Fibroblast of skin of right quadriceps (primary cell): ENCODE measurements at regions not wholly inside any gene's neighbourhood (a gene's known extent, or its start where the extent isn't known, plus 50 kb on each side); places are given as distances from the start of the nearest gene placed in this dataset.

Experiments used
- DNase-seq: peaks from one replicate; pipeline ENCODE4 v3.0.0-alpha.2; 2013

DNA sequence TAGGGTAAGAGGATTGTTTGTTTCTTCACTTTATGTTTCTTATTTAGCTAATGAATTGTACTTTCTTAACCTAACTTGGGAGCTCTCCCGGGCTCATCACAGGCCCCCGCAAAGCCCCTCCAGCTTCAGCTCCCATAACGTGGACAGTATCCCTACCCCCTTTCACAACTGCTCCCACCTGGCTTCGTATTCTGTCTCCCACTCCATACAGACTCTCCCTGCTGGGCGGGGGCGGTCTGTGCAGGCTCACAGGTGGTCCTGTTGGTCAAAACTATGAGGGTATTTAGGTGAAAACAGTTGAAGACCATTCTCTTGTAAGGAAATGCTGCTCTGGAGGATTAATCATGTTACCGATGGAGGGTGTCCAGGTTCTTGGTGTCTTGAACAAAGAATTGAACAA, 805.3 kb downstream of the SEMA5A start:
- DNase-seq, result no peak

DNA sequence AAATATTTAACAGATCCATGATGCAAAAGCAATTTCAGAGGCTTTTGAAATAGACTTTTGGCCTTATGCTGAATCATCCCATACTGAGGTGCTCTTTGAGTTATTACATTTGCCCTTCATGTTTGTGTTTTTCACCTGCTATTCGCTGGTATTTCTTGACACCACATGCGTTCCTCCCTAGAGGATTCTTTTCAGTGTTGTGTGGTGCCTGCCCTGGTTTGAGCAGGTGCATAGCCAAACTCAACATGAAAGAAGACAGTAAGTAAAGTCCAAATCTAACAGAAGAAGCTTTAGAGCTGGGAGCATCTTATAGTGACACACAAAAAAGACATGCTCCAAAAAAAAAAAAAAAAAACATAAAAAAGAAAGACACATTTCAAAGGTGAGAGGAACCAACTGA, 796.3 kb downstream of the SEMA5A start:
- no peak for DNase-seq

DNA sequence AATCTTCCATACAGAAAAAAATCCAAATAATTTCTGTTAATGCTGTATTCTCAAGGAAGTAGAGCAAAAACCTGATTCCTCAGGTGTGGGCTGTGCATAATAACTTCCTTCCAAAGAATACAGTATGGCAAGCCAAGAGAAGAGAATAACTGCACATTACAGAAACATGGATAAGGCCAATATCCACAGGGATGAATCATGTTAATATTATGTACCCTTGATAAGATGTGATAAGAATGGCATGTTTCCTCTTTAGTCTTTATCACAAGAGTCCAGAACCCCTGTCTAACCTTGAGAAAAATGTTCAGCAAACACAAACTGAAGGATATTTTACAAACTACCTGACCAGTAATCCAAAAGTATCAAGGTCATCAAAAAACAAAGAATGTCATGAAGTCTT, 795.8 kb downstream of the SEMA5A start:
- no peak for DNase-seq

DNA sequence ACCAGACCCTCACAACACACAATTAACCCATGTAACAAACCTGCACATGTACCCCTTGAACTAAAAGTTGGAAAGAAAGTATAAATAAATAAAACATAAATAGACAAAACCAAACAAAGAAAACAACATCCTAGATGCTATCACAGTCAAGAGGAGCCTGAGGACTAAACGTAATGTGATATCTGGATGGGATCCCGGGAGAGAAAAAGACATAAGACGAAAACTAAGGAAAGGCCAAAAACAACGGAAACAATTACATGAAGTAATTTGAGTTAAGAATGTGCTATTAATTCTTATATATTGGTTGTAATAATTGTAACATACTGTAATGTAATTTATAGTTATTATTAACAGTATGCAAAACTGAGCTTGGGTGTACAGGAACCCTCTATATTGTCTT, 793.9 kb downstream of the SEMA5A start:
- no peak for DNase-seq

DNA sequence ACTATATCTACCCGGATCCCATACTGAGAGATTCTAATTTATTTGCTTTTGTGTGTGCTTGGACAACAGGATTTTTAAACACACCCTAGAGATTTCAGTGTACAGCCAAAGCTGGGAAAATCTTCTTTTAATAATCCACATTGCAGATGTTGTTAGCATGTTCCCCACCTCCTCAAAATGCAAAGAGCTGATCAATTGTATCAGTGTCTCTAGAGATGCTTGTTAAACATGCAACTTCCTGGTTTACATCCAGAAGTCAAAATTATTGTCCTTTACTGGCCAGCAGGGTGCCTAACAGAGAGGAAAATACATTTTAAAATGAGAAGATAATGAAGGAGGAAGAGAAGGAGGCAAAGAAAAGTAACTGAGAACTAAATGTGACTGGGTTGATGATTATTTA, 793.3 kb downstream of the SEMA5A start:
- DNase-seq, result no peak

DNA sequence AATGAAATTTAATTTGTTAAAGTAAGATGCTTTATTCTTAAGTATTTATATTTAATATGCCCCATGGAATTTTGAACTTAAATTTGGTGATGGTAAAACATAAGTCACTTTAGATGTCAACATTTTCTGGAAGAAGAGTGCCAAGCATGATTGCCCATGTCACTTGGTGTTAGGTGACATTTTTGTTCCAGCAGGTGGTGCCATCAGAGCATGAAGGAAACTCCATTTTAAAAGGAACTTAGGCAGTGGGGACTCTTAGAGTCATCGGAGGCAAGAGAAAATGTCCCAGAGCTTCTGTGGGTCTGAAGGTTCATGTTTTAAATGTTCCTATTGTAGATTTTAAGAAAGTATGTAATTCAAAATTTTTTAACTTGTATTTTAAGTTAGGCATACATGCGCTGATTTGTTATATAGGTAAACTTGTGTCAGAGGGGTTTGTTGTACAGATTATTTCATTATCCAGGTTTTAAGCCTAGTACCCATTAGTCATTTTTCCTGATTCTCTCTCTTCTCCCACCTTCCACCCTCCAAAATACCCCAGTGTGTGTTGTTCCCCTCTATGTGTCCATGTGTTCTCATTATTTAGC, 789.3 kb downstream of the SEMA5A start:
- DNase-seq, result peak; percentile 58

DNA sequence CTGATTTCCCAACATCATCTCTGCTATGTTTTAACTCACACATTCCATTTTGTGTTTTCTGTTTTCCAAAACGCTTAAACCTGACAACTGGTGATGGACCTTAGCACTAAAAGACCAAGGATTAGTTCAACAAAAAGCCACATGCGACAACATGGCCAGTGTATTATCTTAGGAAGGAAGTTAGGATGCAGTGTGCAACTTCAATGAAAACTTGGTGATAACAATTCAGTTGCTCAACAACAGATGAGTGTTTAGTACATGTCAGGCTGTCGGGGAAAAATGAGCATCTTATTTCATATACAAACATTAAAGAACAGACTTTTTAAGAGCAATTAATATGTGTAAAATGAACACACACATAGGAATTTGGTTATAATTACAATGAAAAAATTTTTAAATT, 780.0 kb downstream of the SEMA5A start:
- no peak for DNase-seq

DNA sequence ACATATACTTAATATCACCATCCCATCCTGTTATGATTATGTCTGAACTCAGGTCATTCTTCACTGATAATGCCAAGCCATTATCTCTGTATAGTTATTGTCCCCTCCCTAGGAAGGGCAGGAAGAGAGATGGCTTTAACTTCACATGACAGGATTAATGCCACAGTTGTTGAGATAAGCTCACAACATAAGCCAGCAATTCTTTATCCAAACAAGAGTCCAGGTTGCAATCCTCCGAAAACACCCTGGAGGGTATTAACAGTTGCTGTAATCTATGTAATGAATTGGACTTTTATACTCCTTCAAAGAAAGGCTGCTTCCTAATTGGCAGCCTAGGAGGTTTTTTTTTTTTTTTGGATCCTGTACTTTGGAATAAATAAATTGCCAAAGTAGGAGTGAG, 779.4 kb downstream of the SEMA5A start:
- no peak for DNase-seq

DNA sequence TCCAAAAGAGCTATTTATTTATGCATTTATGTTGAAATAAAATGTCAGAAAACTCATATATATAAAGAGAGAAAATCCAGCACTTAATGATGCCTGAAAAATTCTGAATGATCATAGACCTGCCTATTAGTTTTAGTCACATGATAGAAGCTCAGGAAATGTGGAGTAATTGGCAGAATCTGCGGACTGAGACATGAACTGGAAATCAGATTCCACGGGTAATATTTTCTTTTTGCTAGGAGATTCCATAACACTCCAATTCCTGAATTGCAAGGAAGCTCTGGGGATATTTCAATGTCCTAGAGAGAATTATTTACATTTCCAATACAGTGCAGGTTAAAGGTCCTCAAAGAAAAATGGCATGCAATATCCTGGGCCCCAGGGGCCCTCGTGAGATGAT, 778.8 kb downstream of the SEMA5A start:
- DNase-seq, result no peak

DNA sequence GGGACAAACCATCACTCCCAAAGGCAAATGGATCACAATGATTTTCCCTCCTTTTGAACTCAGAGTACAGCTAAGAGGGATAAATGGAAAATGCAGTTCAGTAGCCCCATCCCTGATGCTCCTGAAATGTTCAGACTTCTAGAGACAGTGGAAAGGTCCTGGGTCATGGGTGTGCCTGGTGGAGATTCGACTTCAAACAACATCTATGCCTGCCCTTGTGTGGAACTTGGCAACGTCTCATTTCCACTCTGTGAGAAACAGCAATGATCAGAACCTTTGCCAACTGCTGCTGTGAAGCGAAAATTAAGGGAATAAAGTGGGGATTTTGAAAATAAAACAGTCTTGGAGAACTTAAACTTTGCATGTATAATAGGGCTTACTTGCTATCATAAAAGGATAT, 778.1 kb downstream of the SEMA5A start:
- no peak for DNase-seq

DNA sequence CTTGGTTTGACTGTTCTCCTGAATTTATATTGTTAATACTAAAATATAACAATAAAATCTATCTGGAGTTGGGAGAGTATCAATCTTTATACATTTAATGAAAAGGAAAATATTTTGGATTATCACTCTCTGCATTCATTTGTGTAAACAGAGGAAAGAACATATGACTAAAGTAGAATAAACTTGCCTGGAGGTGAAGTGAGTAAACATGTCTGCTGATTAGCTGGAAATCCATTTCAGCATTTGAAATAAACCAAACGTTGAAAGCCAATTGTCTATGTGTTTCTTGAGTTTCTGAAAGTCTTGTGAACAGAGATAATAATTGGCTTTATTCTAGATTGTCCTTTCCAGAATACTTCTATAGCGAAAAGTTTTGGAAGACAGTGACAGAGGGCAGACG, 776.2 kb downstream of the SEMA5A start:
- no peak for DNase-seq

DNA sequence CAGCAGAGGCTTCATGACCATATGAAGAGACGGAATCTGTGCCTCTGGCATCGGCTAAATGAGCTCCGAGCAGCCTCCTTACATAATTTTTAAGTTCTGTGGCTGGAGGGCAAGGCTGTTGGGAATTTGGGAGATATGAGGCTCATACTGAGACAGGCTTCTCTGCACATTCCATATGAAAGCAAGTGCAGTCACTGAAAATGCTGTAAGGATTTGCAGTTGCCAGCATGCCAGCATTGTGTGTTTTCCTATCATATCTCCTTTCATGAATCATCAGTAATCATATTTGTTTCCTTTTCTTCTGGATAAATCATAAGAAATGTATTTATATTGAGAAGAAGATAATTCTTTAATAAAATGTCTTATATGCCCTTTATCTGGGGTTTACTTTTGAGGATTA, 775.4 kb downstream of the SEMA5A start:
- DNase-seq, result no peak

DNA sequence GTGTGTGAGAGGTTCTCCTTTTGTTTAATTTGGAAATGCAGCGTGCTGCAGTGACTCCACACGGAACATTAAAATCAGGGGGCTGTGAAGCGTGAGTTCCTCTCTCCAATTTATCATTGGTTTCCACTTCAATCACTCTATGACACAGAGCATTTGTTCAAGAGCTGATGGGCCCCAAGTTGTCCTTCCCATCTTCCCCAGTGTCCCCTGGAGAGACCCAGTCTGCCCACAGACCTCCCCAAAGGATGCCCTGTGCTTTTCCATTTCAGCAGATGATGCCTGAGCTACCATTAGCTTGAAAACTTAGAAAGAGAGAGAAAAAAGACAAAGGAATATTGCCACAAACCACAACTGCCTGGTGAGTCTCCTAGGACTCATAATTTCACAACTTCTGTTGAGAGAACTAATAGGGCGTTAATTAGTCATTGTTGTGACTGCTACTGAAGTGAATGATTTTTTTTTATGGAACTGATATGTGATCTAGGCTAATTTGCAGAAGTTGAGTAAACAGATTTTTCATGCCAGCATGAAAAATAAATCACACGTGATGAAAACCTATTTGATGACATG, 772.7 kb downstream of the SEMA5A start:
- DNase-seq, result peak; percentile 42

DNA sequence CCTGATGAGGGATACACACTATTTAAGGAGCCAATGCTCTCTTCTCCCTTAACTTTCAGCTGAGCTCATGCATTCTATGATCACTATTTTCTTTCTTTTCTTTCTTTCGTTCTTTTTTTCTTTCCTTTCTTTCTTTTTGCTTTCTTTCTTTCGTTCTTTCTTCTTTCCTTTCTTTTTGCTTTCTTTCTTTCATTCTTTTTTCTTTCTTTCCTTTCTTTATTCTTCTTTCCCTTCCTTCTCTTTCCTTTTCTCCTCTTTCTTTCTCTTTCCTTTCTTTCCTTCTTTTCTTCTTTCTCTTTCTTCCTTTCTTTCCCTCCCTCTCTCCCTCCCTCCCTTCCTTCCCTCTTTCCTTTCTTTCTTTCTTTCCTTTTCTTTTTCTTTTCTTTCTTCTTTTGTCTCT, 761.2 kb downstream of the SEMA5A start:
- DNase-seq, result no peak

DNA sequence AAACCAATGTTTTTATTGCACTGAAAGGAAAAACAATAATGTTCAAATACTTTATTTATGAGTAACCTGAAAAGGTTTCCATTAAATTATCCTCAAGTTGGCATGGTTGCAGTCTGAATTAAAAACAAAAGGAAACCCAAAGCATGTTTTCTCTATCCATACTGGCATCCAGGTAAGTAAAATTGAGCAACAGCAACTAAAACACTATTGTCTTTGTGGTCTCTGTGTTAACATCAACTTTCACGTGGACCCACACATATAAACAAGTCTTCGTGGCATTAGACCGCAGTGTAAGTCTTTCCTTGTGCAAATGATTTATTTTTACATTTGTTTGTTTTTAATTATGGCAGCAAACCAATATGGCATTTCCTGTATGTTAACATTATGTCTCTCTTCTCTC, 757.6 kb downstream of the SEMA5A start:
- peak; percentile 19 for DNase-seq

DNA sequence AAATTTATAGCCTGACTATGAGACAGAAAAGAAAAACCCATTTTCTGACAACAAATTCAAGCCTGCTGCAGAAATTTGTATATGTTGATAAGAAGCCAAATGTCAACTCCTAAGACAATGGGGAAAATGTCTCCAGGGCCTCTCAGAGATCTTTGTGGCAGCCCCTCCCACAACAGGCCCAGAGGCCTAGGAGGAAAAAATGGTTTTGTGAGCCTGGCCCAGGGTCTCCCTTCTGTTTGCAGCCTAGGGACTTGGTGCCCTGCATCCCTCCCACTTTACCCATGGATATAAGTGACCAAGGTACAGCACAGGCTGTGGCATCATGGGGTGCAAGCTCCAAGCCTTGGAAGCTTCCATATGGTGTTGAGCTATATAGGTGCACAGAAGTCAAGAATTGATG, 740.2 kb downstream of the SEMA5A start:
- DNase-seq, result no peak

DNA sequence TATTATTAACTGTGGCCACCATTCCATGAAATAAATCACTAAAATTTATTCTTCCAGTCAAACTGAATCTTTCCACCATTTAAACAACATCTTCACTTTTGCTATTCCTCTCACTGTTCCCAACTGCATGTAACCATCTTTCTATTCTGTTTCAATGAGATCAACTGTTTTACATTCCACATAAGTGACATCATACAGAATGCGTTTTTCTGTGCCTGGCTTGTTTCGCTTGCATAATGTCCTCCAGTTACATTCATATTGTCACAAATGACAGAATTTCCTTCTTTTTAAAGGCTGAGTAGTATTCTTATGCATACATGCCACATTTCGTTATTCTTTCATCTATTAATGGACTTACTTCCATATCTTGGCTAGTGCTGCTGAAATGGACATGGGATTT, 738.2 kb downstream of the SEMA5A start:
- DNase-seq, result peak; percentile 12

DNA sequence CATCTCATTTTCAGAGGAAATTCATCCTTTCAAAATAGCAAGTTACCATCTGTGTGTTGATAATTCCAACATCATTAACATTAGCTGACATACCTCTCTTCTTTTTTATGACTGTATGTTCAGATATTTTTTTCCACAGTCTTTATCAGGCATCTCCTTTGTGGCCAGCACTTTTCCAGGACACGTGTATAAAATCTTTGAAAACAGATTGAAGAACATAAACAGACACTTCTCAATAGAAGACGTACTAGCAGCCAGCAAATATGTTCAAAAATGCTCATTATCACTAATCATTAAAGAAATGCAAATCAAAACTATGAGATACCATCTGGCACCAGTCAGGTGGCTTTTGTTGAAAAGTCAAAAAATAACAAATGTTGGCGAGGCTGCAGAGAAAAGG, 734.3 kb downstream of the SEMA5A start:
- no peak for DNase-seq

DNA sequence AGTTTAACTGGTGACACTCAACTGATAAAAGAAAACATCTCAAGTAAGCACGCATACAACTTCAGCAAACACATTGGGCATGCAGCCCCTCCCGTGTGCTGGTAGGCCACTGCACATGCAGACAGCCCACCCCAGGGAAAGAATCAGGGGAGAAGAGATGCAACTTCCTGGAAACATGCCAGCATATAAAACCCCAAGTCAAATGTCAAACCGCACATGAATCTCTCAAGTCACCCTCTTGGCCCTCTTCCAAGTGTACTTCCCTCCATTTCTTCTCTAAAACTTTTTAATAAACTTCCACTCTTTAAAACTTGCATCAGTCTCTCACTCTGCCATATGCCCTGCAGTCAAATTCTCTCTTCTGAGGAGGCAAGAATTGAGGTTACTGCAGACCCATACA, 732.7 kb downstream of the SEMA5A start:
- peak; percentile 39 for DNase-seq

DNA sequence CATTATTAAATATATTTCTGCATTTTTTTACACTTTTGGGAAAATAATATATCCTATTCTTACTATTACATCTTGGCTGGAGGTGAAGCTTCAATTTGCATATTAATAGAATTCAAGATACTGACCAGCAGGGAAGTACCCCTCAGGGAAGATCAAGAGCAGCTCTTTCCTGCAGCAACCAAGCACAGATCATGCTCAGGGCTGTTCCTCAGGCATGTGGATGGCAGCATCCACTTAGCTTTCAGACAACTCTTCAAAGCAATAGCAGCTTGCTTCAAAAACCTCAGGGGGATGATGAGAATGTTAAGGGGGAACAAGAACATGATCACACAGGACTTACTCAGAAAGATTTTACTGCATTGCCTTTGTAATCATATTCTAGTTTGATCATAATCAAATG, 731.8 kb downstream of the SEMA5A start:
- DNase-seq, result no peak

DNA sequence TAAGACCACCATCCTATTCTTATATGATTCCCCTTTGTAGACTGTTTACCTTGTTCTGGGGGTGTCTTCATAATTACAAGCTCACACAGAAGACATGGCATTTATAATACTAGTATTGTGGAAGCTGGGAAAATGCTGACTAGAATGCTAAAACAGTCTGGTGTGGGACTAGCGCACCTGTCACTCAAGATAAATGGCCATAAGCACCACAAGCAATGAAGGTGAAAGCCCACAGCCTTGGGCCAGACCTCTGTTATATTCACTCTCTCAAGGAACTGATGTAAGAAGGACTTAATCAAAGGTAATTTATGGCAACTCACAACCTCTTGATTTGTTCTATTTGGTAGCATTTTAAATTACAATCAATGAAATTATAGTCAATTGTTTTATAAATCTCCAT, 721.5 kb downstream of the SEMA5A start:
- no peak for DNase-seq

DNA sequence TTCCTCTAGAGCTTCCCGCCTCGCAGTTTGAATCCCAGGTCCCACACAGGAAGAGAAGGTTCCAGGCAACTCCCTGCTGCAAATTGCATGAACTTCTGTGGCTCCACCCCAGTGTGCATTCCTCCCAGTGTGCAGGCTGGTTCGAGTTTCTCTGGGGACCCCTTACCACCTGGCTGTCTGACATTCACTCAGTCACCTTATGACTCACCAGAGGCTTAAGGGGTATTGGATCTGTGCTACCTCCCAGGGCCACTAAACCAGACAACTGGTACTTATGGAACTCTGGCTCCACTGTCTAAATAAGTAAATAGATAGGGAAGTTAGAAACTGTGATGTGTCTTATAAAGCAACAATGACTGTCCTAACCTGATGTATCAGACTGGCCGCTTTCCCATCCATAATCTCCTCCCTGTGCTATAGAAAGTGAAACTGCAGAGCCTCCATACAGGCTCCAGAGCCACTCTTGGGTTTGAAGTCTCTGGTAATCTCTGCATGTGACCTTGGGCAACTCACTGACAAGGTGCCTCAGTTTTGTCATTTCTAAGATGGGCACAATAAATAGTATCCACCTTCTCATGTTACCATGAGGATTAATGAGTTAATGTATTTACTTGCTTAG, 720.6 kb downstream of the SEMA5A start:
- DNase-seq, result peak; percentile 27

DNA sequence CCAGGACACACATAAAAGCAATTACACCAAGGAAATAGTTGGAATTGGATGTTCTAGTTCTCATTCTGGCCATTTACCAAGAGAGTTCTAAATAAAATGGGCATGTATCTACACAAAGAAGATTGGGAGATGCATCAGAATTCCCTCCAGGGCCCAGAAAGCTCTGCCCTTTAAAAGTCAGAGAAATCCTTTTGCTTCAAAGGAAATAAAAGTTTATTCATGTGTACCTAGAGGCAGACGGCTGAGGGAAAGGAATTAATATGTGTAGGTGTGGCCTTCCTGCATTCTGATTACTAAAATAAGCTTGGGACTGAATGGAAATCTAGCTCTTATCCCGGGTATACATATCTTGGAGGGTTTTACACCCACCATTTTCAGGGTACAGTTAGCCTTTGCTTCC, 719.4 kb downstream of the SEMA5A start:
- no peak for DNase-seq

DNA sequence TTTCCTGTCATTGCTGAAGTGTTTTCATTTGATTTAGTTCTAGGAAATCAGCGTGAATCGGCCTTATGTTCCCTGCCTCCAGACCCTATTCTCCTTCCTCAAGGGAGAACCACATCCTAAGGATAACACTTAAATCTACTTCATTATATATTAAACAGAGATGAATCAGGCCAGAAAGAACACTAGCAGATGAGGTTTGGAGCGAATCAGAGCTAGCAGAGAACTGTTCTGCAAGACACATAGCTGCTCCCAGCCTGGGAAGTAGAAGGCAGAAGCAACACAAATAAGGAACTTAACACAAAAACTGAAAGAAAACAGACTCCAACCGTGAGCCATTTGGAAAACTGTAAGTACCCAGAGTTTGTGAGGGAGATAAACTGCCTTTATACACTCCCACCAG, 718.2 kb downstream of the SEMA5A start:
- DNase-seq, result peak; percentile 49
